SU-DHL-6 (cell line): ENCODE measurements at regions not wholly inside any gene's neighbourhood (a gene's known extent, or its start where the extent isn't known, plus 50 kb on each side); places are given as distances from the start of the nearest gene placed in this dataset.

Source experiments
- H2AFZ ChIP-seq: fragments of 200-600 bp; sonication (generic); 2 replicates; pipeline ENCODE4 v1.6.1; 2014; ENCODE audit warnings: low read depth, mild to moderate bottlenecking, moderate library complexity, mixed read lengths, antibody characterized with exemption, low read length; ENCODE audit not compliant: severe bottlenecking
- H3F3A ChIP-seq: fragments of 200-600 bp; shearing (Covaris generic); 2 replicates; pipeline ENCODE4 v1.6.0; 2016; ENCODE audit warnings: antibody characterized with exemption, mild to moderate bottlenecking; ENCODE audit not compliant: insufficient read depth
- H3K27ac ChIP-seq: fragments of 200-600 bp; sonication (generic); 2 replicates; pipeline ENCODE4 v1.5.1; 2016; ENCODE audit warnings: low read depth, mild to moderate bottlenecking, low read length, moderate library complexity, mixed read lengths
- H3K27me3 ChIP-seq: fragments of 200-600 bp; sonication (generic), shearing (Covaris generic); 2 replicates; pipeline ENCODE4 v1.6.0; 2014; ENCODE audit warnings: mild to moderate bottlenecking, low read length
- H3K36me3 ChIP-seq: fragments of 200-600 bp; sonication (generic); 2 replicates; pipeline ENCODE4 v1.6.1; 2014; ENCODE audit warnings: mild to moderate bottlenecking, low read length, mixed read lengths
- H3K4me2 ChIP-seq: fragments of 300-600, 200-600 bp; shearing (Covaris generic), sonication (generic); 2 replicates; pipeline ENCODE4 v1.6.0; 2014; ENCODE audit warnings: low read length, low read depth, mild to moderate bottlenecking; ENCODE audit not compliant: poor library complexity, severe bottlenecking
- H3K4me3 ChIP-seq: fragments of 200-600 bp; sonication (generic); 2 replicates; pipeline ENCODE4 v1.5.1; 2014; ENCODE audit warnings: antibody characterized with exemption, low read length, mild to moderate bottlenecking, mixed read lengths; ENCODE audit not compliant: insufficient read depth, poor library complexity, severe bottlenecking
- H3K79me2 ChIP-seq: fragments of 200-600 bp; sonication (generic); 2 replicates; pipeline ENCODE4 v1.6.1; 2014; ENCODE audit warnings: mild to moderate bottlenecking, low read length, moderate library complexity; ENCODE audit not compliant: insufficient read depth
- H3K9ac ChIP-seq: fragments of 200-600 bp; sonication (generic); 2 replicates; pipeline ENCODE4 v1.7.0; 2014; ENCODE audit warnings: mild to moderate bottlenecking, low read length
- H3K9me2 ChIP-seq: fragments of 200-600 bp; sonication (generic); replicated peaks from 2 replicates; pipeline ENCODE4 v1.6.1; 2014; ENCODE audit warnings: low read length; ENCODE audit not compliant: insufficient read depth
- H3K9me3 ChIP-seq: fragments of 200-600 bp; sonication (generic); 2 replicates; pipeline ENCODE4 v1.6.1; 2014; ENCODE audit warnings: low read length, mixed read lengths; ENCODE audit not compliant: insufficient read depth
- H4K20me1 ChIP-seq: fragments of 200-600 bp; sonication (generic); 2 replicates; pipeline ENCODE4 v1.6.1; 2014; ENCODE audit warnings: low read depth, mild to moderate bottlenecking, antibody characterized with exemption, low read length, moderate library complexity, mixed read lengths
- EZH2phosphoT487 ChIP-seq: fragments of 200-600 bp; sonication (generic), shearing (Covaris generic); conservative IDR thresholded peaks from 2 replicates; pipeline ENCODE4 v1.6.1; 2018; ENCODE audit warnings: mild to moderate bottlenecking, antibody characterized with exemption, low read length, moderate library complexity, mixed read lengths
- TF ChIP-seq, protein P1 (sequence below): fragments of 200-600 bp; sonication (generic); IDR thresholded peaks from one replicate; pipeline ENCODE4 v1.5.1; 2017; ENCODE audit warnings: antibody characterized with exemption, mild to moderate bottlenecking, low read length, moderate library complexity; ENCODE audit not compliant: insufficient read depth, poor library complexity, severe bottlenecking

DNA sequence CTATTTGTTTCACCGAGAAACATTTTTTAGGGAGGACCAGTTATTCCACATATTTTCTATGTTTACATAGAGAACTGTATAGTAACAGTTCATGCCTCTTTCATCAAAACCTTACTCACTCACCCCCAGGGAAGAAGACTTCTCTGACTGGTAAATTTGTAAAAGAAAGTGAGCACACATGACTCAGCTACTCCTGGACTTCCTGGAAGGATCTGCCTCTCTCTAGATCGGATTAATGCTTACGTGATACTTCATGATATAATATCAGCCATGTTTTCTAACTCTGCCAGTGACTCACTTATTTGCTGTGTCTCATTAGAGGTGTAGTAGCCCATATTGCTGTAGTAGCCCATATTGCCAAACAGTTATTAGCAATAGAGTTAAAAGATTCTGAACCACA is 494.3 kb upstream of the ATXN7L3B start:
- Histone ChIP-seq H3K9me3 (no peaks in the 10 kb centered on the region), H3K27ac (no peak overlapping the region), H3K79me2 (no peaks in the 10 kb centered on the region), H2AFZ (no peak overlapping the region), H3K9me2 (no peaks in the 10 kb centered on the region), H3K27me3 (no peaks in the 10 kb centered on the region), H3K4me2 (no peak overlapping the region), H3K36me3 (no peaks in the 10 kb centered on the region), H3K4me3 (no peak overlapping the region), H3K9ac (no peak overlapping the region), H4K20me1 (no peaks in the 10 kb centered on the region), H3F3A (no peaks in the 10 kb centered on the region)
- TF ChIP-seq, protein P1, sequence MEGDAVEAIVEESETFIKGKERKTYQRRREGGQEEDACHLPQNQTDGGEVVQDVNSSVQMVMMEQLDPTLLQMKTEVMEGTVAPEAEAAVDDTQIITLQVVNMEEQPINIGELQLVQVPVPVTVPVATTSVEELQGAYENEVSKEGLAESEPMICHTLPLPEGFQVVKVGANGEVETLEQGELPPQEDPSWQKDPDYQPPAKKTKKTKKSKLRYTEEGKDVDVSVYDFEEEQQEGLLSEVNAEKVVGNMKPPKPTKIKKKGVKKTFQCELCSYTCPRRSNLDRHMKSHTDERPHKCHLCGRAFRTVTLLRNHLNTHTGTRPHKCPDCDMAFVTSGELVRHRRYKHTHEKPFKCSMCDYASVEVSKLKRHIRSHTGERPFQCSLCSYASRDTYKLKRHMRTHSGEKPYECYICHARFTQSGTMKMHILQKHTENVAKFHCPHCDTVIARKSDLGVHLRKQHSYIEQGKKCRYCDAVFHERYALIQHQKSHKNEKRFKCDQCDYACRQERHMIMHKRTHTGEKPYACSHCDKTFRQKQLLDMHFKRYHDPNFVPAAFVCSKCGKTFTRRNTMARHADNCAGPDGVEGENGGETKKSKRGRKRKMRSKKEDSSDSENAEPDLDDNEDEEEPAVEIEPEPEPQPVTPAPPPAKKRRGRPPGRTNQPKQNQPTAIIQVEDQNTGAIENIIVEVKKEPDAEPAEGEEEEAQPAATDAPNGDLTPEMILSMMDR, result no peak
- TF ChIP-seq EZH2phosphoT487, result no peak

DNA sequence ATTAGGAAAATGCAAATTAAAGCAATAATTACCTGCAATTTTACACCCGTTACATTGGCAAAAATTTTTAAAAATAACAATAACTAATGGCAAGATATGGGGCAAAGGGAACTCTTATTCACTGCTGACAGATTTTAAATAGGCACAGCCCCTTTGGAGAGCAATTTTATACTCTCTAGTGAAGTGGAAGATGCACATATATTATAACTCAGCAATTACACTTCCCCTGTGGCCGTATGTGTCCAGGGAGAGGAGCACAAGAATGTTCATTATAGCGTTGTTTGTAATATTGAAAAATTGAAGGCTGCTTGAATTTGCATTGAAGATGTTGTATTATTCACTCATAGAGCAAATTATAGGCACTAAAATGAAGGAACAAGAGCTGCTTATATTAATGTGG is 488.3 kb upstream of the ATXN7L3B start:
- Histone ChIP-seq H4K20me1 (no peaks in the 10 kb centered on the region), H3K79me2 (no peaks in the 10 kb centered on the region), H3K9me3 (no peaks in the 10 kb centered on the region), H3K4me3 (no peak overlapping the region), H3K27me3 (no peaks in the 10 kb centered on the region), H3K36me3 (no peaks in the 10 kb centered on the region), H3K4me2 (no peak overlapping the region), H3K9ac (no peak overlapping the region), H3K27ac (no peak overlapping the region), H3F3A (no peaks in the 10 kb centered on the region), H2AFZ (no peak overlapping the region), H3K9me2 (no peaks in the 10 kb centered on the region)
- no peak for TF ChIP-seq EZH2phosphoT487
- TF ChIP-seq, protein P1, result no peak

DNA sequence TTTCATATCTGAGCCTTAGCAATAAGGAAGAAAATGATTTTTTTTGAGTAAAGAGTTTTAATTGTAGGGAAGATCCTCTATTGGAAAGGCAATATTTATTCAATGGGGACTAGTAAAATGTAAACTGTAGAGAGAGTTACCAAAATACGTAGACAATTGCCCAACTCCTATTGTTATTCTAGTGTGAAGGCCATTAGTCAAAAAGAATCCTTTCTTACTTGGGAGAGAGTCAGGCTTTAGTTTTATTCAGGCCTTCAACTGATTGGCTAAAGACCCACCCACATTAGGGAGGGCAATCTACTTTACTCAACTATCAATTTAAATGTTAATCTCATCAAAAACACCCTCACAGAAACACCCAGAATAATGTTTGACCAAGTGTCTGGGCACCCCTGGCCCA is 485.8 kb upstream of the ATXN7L3B start:
- TF ChIP-seq, protein P1, result no peak
- no peak for TF ChIP-seq EZH2phosphoT487
- Histone ChIP-seq H3K9me2 (no peaks in the 10 kb centered on the region), H3K79me2 (no peaks in the 10 kb centered on the region), H2AFZ (no peak overlapping the region), H3K9ac (no peak overlapping the region), H3K27ac (no peak overlapping the region), H4K20me1 (no peaks in the 10 kb centered on the region), H3K27me3 (no peaks in the 10 kb centered on the region), H3K36me3 (no peaks in the 10 kb centered on the region), H3K4me2 (no peak overlapping the region), H3F3A (no peaks in the 10 kb centered on the region), H3K4me3 (no peak overlapping the region), H3K9me3 (no peaks in the 10 kb centered on the region)
